GM23248 (cell line): ENCODE measurements at regions not wholly inside any gene's neighbourhood (a gene's known extent, or its start where the extent isn't known, plus 50 kb on each side); places are given as distances from the start of the nearest gene placed in this dataset.

Experiments used
- EZH2 ChIP-seq: fragments of 200-600 bp; sonication (generic); IDR thresholded peaks from 2 replicates; pipeline ENCODE4 v1.6.1; 2018; ENCODE audit warnings: antibody characterized with exemption, mild to moderate bottlenecking; ENCODE audit not compliant: insufficient read depth, poor library complexity, severe bottlenecking
- EZH2phosphoT487 ChIP-seq: fragments of 200-600 bp; sonication (generic); IDR thresholded peaks from 2 replicates; pipeline ENCODE4 v1.6.1; 2018; ENCODE audit warnings: antibody characterized with exemption, moderate library complexity, mild to moderate bottlenecking, low read depth; ENCODE audit not compliant: insufficient read depth

DNA sequence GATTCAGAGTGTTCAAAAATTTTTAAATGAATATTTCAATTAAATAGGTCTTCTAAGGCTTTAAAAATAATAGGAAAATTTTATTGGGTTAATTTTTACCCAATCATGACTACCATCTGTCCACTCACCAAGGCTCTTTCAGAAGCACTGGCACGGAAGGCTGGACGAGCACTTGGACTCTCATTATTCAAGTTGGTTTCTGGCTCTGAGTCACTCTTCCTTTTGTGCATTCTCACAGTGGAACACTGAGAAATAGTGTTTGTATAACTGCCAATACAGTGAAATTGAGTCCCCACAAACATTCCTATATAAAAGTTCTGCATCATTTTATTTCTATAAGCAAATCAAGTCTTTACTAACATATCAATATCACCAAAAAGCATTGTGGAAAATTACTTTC is 1149.0 kb downstream of the EFNA5 start:
- TF ChIP-seq EZH2 (no peak), EZH2phosphoT487 (no peak)
